Endothelial cell of umbilical vein (primary cell): ENCODE measurements at regions not wholly inside any gene's neighbourhood (a gene's known extent, or its start where the extent isn't known, plus 50 kb on each side); places are given as distances from the start of the nearest gene placed in this dataset.

Experiments
- BruUV-seq: library from RNA; stranded (reverse); fragments of 400-500 nt; replicated peaks from 2 replicates; lab custom pipeline; 2021; lab: Mats Ljungman, UMichigan
- CTCF ChIA-PET: fragments of 300-600, 350-600 bp; sonication (Branson Sonifier 250); formaldehyde crosslinking; loops from one replicate; lab custom pipeline; 2021; ENCODE audit warnings: antibody characterized with exemption, inconsistent platforms; lab: Charles Lee
- POLR2A ChIA-PET: fragments of 300-600, 350-600 bp; sonication (Branson Sonifier 250); formaldehyde crosslinking; loops from one replicate; lab custom pipeline; 2021; ENCODE audit warnings: antibody characterized with exemption, inconsistent platforms; lab: Charles Lee
- DNase-seq: peaks from one replicate; pipeline ENCODE4 v3.0.0-alpha.2; 2011; ENCODE audit warnings: low read depth, low spot score
- FAIRE-seq: peaks from 2 replicates; lab custom pipeline; 2011; peaks lifted over from hg19 to GRCh38; lab: Jason Lieb, UNC
- H2AFZ ChIP-seq: 2 replicates; pipeline ENCODE4 v1.6.0; 2012; ENCODE audit warnings: low read depth, low read length, control low read depth, inconsistent platforms
- H3K27ac ChIP-seq: 2 replicates; pipeline ENCODE4 v1.5.1; 2011; ENCODE audit warnings: low read depth, mild to moderate bottlenecking, control low read depth, low read length, moderate library complexity; ENCODE audit not compliant: insufficient read depth
- H3K27me3 ChIP-seq, 2 experiments: 2 replicates each; pipeline versions ENCODE4 v1.6.0 to v1.6.1; 2011; ENCODE audit warnings: low read length in 2 of 2, mixed read lengths in 1 of 2; ENCODE audit not compliant: control insufficient read depth in 2 of 2, insufficient read depth in 2 of 2
- H3K36me3 ChIP-seq, 2 experiments: 2 replicates in 1 of 2; 3 replicates in 1 of 2; pipeline ENCODE4 v1.5.1; 2011; ENCODE audit warnings: low read length in 2 of 2, mild to moderate bottlenecking in 1 of 2, moderate library complexity in 1 of 2; ENCODE audit not compliant: control insufficient read depth in 2 of 2, insufficient read depth in 2 of 2; ENCODE audit errors: extremely low read depth in 1 of 2
- H3K4me1 ChIP-seq: 3 replicates; pipeline ENCODE4 v1.5.1; 2011; ENCODE audit warnings: mild to moderate bottlenecking, low read length; ENCODE audit not compliant: control insufficient read depth, insufficient read depth; ENCODE audit errors: extremely low read depth
- H3K4me2 ChIP-seq: 2 replicates; pipeline ENCODE4 v1.6.1; 2011; ENCODE audit warnings: low read length, control low read depth, mixed read lengths; ENCODE audit not compliant: insufficient read depth
- H3K4me3 ChIP-seq, 3 experiments: fragments of 200-600 bp in 1 of 3; sonication (generic), shearing (Covaris generic) in 1 of 3; replicated peaks in 1 of 3; 2 replicates each; pipeline ENCODE4 v1.5.1; 2011 to 2016; ENCODE audit warnings: control low read depth in 3 of 3, low read length in 3 of 3, mild to moderate bottlenecking in 2 of 3, inconsistent platforms in 1 of 3, low read depth in 1 of 3, moderate library complexity in 1 of 3; ENCODE audit not compliant: insufficient read depth in 1 of 3
- H3K79me2 ChIP-seq: 2 replicates; pipeline ENCODE4 v1.6.0; 2012; ENCODE audit warnings: low read length, inconsistent platforms; ENCODE audit not compliant: control insufficient read depth, insufficient read depth
- H3K9ac ChIP-seq: replicated peaks from 2 replicates; pipeline ENCODE3; 2011; ENCODE audit warnings: low read length, control low read depth; ENCODE audit not compliant: insufficient read depth; ENCODE audit errors: extremely low read depth
- H3K9me1 ChIP-seq: replicated peaks from 3 replicates; pipeline ENCODE4 v1.6.0; 2011; ENCODE audit warnings: mild to moderate bottlenecking, low read length; ENCODE audit not compliant: control insufficient read depth, insufficient read depth; ENCODE audit errors: extremely low read depth
- H3K9me3 ChIP-seq: replicated peaks from 2 replicates; pipeline ENCODE4 v1.5.1; 2012; ENCODE audit warnings: low read length, inconsistent platforms; ENCODE audit not compliant: control insufficient read depth, insufficient read depth
- H4K20me1 ChIP-seq: replicated peaks from 2 replicates; pipeline ENCODE3; 2011; ENCODE audit warnings: mild to moderate bottlenecking, low read length; ENCODE audit not compliant: control insufficient read depth, insufficient read depth; ENCODE audit errors: extremely low read depth
- CTCF ChIP-seq, 2 donors: IDR thresholded peaks; 1 replicate in 1 of 2; 2 replicates in 1 of 2; pipeline ENCODE4 v1.5.1; 2011; ENCODE audit warnings: low read length in 2 of 2, mild to moderate bottlenecking in 2 of 2, moderate library complexity in 2 of 2, control low read depth in 1 of 2, inconsistent platforms in 1 of 2, low read depth in 1 of 2; ENCODE audit not compliant: insufficient read depth in 1 of 2; ENCODE audit errors: extremely low read depth in 1 of 2
- EZH2 ChIP-seq: IDR thresholded peaks from 2 replicates; pipeline ENCODE4 v1.6.1; 2012; ENCODE audit warnings: borderline replicate concordance, low read depth, mild to moderate bottlenecking, moderate library complexity, low read length, inconsistent platforms; ENCODE audit not compliant: severe bottlenecking
- FOS ChIP-seq: IDR thresholded peaks from 2 replicates; pipeline ENCODE4 v1.6.1; 2011; ENCODE audit warnings: mild to moderate bottlenecking, low read length, moderate library complexity, borderline replicate concordance; ENCODE audit not compliant: insufficient read depth
- GATA2 ChIP-seq: IDR thresholded peaks from 2 replicates; pipeline ENCODE4 v1.7.0; 2011; ENCODE audit warnings: low read depth, mild to moderate bottlenecking, moderate library complexity, mixed read lengths, low read length; ENCODE audit not compliant: insufficient read length, insufficient read depth
- JUN ChIP-seq: IDR thresholded peaks from 2 replicates; pipeline ENCODE4 v1.6.1; 2011; ENCODE audit warnings: borderline replicate concordance, low read depth; ENCODE audit not compliant: insufficient read length, insufficient read depth
- MAX ChIP-seq: IDR thresholded peaks from 2 replicates; pipeline ENCODE4 v1.6.1; 2011; ENCODE audit not compliant: insufficient read depth, insufficient read length
- MYC ChIP-seq: IDR thresholded peaks from one replicate; pipeline ENCODE4 v1.6.1; 2011; ENCODE audit warnings: mild to moderate bottlenecking, low read depth, low read length
- POLR2A ChIP-seq: IDR thresholded peaks from 2 replicates; pipeline ENCODE4 v1.6.1; 2012; ENCODE audit warnings: low read depth, mild to moderate bottlenecking, control low read depth, low read length
- POLR2AphosphoS5 ChIP-seq: IDR thresholded peaks from 2 replicates; pipeline ENCODE4 v1.6.1; 2012; ENCODE audit warnings: low read depth, mild to moderate bottlenecking, control low read depth, low read length, moderate library complexity; ENCODE audit not compliant: insufficient read depth
- dilution Hi-C: fragments of 300-500 bp; cut with MboI; formaldehyde crosslinking; loops from one replicate; pipeline ENCODE4 v1.15.0; 2019; ENCODE audit warnings: low sequenced_read_pairs; ENCODE audit not compliant: extremely low pct_ligation_motif_present
- intact Hi-C: fragments of 100-400 bp; cut with micrococcal nuclease; formaldehyde crosslinking; loops from one replicate; pipeline ENCODE4 v1.10.0; 2022

- no peak overlapping the region for H3K4me2 ChIP-seq
- dilution Hi-C loops: no loop called here
- H3K9ac ChIP-seq: no peak overlapping the region
- H3K9me1 ChIP-seq: no peaks in the 10 kb centered on the region
- no peaks in the 10 kb centered on the region for H3K9me3 ChIP-seq
- intact Hi-C loops: no loop called here
- no peaks in the 10 kb centered on the region for H3K36me3 ChIP-seq
- ChIA-PET POLR2A (no interaction called here), CTCF (no interaction called here)
- H3K27me3 ChIP-seq: no peaks in the 10 kb centered on the region
- no peaks in the 10 kb centered on the region for H3K4me1 ChIP-seq
- H3K27ac ChIP-seq: no peak overlapping the region
- H4K20me1 ChIP-seq: no peaks in the 10 kb centered on the region
- FAIRE-seq: no peak
- no peak overlapping the region for H2AFZ ChIP-seq
- H3K79me2 ChIP-seq: no peaks in the 10 kb centered on the region
- TF ChIP-seq JUN (no peak), POLR2AphosphoS5 (no peak), GATA2 (no peak), FOS (no peak), CTCF (IDR thresholded peaks at IDR 0.05; ENCODE audit: extremely low read depth in 1 of 2, insufficient read depth in 1 of 2, low read depth in 1 of 2, low read length in 2 of 2) (no peak), POLR2A (no peak), MYC (no peak), MAX (no peak), EZH2 (no peak)
- BruUV-seq: no TSS peak
- no peak for DNase-seq
- H3K4me3 ChIP-seq: no peak overlapping the region
Observed at GRCh38 chr13:111492958-111493357, 172.5 kb downstream of the TEX29 start.
